NCI-H1105 treated with DMSO at 0.1 percent for 48 hours (cell line): ENCODE measurements at regions not wholly inside any gene's neighbourhood (a gene's known extent, or its start where the extent isn't known, plus 50 kb on each side); places are given as distances from the start of the nearest gene placed in this dataset.

Experiments
- DNase-seq: peaks from one replicate; lab custom pipeline; 2025; lab: John Stamatoyannopoulos, UW

DNA sequence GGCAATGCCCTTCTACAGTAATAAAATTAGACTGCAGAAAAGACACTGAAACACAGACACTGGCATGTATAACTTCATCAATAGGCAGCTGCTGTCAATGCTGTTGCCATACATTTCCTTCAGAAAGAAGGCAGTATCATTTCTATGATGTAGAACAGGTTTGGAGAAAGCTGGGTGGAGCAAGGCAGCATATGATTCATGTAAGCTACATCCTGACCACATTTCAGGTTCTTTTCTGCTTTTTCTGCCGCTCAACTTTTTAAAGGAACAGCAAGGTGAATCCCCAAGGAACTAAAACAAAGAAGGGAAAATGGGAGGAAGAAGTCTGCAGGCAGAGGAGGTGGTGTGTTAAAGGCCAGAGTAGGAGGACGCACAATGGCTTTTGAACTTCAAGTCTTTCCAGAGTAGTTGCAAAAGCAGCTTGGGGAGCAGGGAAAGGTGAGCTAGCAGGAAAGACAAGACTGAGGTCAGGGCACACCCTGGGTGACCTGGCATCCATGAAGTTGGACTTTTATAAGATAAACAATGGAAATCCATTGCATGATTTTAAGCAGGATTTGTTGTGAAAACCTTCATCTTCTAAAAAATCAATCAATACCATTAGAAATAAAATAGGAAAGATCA, 142.1 kb downstream of the MED10 start:
- no peak for DNase-seq

DNA sequence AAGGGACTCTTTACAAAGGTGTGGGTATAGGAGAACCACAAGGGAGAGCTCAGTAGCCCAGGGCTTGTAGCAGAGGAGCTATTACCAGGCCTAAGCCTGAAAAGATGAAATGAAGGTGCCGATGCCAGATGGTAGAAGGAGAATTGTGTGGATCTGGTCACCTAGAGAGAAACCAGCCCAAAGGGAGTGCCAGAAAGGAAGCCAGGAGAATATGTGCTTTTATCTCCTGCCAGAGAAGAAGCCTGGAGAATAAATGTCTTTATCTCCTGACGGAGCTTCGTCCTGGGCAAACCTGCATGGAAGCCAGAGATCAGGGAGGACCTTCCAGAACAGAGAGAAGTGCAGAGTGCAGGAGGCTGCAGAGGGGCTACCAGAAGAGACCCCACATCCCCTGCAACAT, 142.6 kb downstream of the MED10 start:
- DNase-seq = no peak

DNA sequence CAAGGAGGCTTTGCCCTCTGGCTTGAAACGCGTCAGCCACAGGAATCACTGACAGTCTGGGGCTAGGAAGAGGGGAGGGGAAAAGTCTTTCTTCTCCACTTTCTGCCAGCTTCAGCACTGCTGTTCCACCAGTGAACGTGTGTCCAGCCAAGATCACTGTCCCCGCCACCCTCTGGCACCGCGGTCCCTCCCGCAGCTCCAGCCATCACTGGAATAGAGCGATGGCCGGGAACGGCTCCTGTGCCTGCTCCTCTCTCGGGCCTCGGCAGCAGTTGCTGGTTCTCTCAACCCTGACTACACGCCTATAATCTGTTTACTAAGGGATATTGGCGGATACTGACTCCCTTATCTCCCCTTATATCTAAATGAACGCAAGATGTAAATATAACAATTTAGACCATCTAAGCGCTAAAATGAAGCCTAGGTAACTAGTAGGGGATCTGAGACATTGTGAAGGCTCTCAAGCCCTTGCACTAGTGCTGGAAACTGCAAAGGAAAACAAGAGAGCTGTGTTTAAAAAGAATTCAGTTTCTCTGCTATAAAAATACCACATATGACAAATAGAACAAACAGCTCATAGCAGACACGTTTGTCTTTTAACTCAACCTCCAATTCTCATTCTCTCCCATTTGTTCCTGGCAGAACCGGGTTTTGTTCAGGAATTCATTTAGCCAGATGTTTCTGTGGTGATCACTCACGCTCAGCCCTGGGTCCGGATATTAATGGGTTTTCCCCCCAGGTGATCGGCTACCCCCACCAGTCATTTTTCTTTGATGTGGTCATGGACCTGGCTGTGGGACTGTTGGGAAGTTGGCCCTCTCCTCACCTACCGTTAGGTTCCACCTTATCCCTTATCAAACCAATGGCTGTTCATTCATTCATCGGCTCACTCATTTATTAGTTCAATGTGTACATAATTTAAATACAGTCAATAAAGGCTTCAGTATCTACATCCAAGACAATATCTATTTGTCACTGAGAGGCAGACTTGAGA, 149.8 kb downstream of the MED10 start:
- no peak for DNase-seq

DNA sequence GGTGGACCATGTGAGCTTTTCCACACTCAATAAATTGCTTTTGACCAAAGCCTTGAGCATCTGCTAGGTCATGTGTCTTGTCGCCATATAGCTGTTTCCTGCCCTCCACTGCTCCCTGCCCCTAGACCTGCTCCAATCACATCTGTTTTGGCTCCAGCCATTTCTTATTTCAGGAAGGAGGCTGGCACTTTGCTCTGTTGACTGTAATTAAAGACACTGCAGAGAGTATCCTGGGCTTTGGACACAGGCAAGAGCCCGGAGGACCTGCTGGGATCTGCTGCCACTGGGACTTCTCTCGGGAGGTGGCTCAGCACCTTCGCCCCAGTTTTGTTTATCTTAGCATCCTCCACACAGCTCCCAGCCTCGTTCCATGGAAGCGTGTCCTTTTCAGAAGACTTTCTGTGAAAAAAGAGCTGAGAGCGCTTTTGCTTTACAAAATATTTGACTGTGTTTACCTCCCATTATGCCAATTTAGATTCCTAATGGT, 153.2 kb downstream of the MED10 start:
- no peak for DNase-seq

DNA sequence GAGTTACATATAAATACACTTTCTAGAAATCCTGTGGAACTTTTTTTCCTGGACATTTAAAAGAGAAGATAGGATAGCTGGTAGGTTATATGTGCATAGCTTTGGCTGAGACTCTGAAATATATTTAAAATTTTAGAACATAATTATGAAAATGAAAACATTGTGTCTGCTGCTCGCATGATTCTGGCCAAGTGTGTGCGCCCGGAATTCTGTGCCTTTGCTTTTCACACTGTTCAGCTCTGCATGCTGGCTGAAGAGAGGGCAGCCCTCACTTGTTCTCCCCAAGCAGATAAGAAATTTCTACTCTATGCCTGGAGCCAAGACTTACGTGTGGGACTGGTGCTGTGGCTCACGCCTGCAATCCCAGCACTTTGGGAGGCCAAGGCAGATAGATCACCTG, 153.9 kb downstream of the MED10 start:
- no peak for DNase-seq

DNA sequence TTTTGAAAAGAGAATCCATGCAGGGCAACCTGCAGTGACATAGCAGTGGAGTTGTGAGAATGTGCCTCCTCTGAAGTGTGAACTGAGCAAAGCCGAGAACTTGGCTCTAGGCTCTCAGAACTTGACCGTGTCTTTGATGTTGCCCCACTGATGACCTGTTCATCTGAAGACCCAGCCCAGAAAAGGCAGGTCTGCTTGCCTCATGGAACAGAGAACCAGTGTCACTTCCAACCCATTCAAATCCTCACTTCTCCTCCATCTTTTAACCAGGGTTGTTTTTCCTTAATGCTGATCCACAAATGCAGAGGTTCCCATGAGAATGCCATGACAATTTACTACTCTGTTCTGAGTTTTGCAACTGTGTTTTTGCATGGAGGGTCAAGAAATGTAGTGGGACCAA, 155.4 kb downstream of the MED10 start:
- DNase-seq = no peak

DNA sequence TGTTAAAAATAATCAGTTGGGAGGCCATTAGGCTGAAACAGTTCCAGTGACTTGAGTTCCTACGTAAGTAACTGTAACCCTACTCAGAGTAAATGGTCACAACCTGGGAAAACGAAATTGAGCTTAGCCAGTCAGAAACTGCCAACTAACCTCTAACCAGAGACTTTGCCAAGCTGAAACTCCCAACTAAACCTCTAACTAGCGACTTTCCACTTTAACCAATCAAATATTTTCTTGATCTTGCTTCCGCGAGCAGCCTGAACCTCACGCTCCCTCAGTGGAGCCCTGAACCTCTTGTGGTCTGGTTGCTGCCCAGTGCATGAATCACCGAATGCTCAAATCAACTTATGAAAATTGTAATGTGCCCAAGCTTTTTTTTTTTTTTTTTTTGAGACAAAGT, 156.2 kb downstream of the MED10 start:
- DNase-seq = no peak

DNA sequence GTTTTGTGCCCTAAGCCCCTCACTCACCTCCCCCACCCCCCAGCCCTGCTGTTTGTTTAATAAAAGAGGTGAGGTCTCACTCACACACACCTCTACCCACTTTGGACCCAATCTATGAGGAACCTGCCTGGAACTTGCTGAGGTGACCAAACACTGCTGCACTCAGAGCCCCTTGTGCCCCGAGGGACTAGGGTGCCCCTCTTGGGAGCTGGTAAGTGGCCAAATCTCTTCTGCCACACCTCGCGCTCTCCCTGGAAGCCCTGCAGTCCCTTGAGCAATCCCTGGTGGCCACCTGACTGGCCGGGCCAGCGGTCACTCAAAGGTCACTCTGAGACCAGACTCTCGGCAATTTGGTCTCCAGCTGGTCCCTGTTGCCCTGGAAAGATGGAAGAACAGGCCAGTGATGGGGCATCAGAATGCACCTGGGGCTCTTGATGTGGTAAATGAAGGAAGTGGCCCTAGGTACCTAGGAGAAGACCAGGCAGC, 157.2 kb downstream of the MED10 start:
- no peak for DNase-seq

DNA sequence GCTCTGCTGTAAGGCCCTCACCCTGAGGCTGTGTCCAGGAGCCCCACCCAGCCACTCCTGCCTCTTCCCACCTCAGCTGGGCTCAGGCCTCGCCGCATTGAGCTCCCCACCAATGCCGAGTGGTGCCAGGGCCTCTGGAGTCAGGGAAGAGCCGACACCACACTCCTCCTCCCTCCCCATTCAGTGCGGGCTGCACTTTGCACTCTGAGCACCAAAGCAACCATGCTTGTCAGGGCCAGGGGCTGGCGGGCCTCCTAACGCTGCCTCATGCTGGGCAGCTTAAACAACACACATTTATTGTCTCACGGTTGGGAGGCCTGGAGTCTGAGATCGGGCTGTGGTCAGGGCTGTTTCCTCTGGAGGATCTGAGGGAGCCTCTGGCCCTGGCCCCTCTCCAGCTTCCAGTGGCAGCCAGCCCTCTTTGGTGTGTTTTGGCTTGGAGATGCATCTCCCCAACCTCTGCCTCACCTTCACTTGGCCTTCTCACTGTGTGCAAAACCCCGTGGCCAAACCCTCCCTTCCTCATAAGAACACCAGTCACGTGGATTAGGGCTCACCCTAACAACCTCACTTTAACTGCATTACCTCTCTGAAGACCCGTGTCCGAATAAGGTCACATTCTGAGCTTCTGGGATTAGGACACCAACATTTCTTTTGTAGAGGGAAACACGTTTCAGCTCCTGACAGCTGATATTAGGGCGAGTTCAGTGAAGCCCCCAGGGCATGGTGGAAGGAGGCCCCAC, 157.8 kb downstream of the MED10 start:
- DNase-seq = no peak

DNA sequence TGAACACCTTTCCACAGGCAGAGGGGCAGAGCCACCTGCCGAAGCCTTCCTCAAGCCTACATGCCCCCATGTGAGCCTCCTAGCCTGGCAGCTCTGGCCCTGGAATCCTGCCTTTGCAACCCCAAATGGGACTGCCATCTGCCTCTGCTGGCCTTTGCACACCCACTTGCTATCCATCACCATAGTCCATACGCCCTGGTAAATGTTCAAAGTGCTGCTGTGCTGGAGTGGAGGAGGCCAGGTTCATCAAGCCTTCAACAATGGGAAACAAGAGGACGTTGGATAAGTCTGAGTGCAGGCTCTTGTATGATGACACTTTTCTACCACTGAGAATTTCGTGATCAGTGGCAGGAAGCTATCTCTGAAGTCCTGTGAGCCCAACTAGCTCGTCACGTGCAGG, 159.8 kb downstream of the MED10 start:
- DNase-seq = no peak

DNA sequence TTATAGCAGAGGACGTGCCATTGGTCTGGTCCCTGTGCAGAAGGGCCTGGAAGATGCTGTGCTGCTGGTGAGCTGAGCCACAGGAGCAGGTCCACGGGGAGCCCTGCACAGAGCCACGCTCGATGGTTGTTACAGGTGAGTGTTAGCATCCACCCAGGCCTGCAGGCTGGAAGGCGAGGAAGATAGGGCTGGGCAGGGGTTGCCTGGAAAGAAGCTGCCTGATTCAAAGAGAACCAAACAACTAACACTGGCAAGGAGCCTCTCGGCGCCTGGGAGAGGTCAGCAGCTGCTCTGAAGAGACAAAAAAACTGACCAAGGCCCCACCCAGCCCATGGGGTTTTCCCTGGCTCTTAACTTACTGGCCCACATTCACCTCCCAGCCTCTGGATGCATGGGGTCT, 160.2 kb downstream of the MED10 start:
- DNase-seq = no peak

DNA sequence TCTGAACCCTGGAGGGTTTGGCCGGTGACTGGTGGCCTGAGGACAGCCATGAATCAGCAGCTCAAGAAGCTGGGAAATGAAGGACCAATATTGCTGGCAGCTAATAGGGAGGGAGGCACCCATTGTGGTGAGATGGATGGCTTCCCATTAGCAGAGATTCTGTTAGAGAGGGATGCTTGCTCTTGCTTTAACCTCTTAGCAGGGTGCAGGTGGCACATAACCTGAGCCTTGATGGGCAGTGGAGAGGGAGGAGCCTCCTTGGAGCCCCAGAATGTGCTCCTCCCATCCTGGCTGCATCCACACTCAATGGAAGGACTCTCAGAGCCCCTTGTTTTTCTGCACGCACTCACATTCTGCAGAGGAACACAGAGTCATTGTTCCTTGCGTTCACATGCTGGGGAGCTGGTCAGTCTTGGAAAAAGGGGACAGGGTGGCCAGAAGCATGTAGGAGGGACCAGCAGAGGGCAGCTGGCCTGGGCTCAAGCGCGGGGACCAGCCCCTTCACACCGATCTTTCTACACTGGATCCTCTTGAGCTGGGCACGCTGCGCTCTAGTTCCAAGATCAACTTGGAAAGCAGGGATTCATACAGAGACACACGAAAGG, 161.8 kb downstream of the MED10 start:
- DNase-seq = no peak

DNA sequence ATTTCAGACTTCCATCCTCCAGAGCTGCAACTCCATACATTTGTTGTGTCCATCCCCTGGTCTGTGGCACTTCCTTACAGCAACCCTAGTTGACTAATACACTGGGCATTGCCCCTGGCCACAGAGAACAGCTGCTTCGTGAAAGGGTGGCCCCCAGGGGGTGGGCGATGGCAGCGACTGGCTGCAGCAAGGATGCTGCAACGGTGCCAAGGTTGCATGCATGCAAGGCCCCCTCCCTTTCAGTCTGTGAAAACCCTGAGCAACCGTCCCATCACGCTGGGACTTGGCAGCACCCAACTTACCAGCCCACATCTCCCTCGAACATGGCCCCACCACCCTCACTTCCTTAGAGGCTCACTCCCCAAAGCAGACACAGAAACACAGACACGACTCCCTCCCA, 162.5 kb downstream of the MED10 start:
- DNase-seq = no peak

DNA sequence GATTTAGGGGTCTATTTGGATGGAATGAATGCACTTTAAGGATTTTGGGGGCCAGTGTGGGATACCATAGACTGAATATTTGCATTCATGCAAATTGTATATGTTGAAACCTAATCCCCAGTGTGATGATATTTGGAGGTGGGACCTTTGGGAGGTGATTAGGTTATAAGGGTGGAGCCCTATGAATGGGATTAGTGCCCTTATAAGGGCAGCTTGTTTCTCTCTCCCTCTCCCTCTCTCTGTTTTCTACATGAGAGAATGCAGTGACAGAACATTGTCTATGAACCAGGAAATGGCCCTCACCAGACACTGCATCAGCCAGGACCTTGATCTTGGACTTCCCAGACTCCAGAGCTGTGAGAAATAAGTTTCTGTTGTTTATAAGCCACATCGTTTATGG, 166.1 kb downstream of the MED10 start:
- no peak for DNase-seq

DNA sequence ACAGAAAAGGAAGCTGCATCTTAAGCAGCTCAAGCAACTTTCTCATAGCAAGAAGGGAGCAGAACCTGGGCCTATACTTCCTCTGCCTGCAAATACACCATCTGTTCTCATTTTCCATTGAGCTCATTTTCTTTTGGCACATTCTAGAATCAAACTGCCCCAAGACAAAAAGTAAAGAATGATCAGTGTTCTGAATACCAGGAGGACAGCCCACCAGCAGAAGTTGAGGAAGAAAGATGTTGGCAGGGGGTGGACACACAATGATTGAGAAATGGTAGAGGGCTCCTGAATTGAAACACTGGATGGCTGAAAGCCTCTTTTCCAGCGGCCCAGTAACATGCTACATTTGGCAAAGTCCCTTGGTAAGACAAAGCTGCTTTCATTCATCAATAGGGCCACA, 171.8 kb downstream of the MED10 start:
- no peak for DNase-seq

DNA sequence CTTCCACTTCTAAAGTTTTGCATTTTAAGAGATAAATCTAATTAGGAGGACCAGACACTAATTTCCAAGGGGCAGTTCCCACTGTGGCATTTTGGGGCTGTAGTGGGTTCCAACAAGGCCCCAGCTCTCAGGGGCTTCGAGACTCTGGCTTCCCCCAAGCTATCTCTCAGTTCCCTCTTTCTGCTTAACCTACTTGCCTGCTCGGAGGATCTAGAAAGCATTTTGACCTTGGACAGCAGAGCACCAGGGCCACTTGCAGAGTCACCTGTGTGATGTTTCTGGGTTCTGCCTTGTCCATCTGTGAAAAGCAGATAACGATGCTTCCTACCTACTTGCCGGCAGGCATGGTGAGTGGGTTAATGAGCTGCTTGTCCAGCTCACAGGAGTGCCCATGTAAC, 175.4 kb downstream of the MED10 start:
- DNase-seq = no peak

DNA sequence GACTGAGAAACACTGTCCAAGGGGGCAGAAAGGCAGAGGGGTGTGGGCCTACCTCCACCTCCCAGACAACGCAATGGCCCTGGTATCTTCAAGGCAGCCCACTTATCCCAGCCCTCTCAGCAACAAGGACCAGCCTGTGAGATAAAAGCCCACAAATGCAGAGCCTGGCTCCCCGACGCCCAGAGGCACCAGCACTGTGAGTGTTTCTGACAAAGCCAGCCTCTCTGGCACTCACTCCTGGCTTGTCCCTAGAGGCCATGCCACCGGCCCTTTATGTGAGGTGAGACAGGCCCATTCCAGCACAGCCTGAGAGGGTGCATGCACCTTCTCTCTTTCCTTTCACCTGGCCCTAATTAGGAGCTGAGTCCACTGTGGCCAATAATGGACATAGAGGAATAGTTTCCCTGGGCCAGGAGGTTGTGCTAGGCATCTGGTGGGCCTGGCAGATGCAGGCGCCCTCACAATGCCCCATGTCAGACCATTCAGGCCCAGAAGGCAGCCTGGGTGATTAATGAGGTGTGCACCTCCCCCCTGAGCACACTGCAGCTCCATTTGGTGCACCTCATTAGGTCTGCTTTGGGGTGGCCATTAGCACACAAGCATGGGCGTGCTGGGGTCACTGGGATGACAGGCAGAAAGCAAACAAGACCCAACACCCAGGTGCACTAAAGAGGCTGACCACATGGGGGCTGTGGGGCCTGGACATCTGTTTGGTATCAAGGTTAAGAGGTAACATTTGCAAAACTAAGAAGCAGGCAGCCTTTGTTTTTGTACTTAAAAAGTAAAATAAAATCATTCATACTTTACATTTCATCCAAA, 176.0 kb downstream of the MED10 start:
- DNase-seq = no peak

DNA sequence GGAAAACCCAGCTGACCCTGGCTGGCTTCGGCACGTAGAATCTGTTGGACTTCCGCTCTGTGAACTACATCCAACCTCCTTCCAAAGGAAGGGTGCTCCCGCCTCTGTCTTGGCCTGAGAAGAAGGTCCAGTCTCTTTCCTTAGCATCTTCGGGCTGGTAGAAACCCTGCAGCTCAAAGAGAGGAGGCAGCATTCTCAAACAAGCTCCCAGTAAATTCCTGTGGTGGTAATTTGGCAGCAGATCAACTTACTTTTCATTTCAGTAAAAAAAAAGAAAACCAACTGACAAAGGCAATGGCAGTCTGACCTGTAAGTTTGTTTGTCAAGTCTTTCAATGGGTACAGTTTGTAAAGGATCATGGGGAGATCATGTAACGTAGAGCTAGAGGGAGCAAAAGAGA, 176.7 kb downstream of the MED10 start:
- DNase-seq = no peak

DNA sequence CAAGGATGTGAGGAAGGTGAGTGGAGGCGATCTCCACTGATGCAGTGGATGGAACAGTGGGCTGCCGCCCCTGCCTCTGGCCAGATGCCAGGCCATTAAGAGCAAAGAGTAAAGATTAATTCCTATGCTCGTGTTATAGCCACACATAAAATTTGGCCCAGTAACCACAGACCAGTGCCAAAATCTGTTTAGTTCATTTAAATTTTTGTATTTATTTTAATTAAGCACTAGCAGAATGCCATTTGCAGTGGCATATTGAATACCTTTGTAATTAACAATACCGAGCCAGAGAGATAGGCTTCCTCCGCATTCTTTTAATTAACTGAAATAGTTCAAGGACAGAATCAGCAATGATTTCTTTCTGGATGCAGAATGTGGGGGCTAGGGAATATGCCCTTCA, 179.8 kb downstream of the MED10 start:
- DNase-seq = no peak

DNA sequence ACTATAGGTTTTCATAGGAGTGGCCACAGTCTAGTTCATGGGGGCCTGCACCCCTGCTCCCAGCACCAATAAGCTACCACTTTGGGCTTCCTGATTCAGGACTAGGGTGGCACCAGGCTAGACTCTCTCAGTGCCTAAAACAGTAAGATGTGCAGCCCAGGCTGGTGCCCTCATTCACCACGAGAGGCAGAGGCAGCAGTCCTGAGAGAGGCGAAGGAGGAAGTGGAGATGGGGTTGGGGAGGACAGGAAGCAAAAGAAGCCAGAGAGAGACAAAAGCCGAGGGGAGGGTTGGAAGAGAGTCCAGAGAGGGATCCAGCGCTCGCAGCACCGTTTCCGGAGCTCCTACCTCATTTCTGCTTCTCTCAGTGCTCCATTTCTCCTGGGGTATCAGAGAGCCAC, 180.9 kb downstream of the MED10 start:
- DNase-seq = no peak

DNA sequence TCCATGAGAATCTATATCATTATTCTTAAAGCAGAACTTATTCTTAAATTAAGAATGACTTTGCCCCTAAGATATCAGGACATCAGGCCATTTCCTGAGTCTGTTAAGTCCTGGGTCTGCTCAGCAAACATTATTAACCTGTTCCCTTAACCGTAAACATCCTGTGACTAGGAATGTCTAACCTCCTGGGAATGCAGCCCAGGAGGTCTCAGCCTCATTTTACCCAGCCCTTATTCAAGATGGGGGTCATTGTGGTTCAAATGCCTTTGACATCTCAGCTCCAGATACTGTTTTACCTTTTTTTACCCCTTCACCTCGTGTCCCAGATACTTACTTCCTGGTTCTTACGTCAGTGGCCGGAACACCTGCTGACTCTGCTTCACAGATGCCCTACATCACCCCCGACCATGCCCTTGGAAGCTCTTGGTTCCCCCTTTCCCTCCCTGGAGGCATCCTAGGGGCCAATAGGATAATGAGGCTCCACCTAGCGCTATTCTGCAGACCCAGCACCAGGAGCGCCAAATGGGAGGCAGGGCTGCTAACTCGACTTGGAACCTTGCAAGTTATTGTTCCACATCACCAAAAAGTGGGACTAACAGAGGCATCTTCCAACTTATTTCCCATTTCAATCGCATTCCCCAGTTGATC, 182.5 kb downstream of the MED10 start:
- no peak for DNase-seq
